ENCODE measurements at regions not wholly inside any gene's neighbourhood (a gene's known extent, or its start where the extent isn't known, plus 50 kb on each side); places are given as distances from the start of the nearest gene placed in this dataset.

DNA sequence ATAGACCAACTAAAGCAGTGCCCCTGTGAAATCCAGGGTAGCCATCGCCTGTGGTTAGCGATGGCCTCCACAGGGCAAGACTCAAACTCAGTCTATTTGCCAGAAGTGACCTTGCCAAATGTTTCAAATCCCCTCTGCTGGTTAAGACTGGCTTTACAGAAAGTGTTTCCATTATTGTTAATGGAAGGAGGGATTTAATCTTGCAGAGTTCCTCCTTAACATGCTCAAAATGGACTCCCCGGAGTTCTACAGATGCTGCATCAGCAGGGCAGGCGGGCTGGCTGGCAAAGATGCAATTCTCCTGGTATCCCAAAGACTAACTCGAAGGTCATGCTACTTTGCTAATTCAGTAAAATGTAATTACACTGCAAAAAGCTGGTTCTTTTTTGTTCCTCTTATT is 313.0 kb upstream of the SLC7A11 start:
- H3K27ac ChIP-seq (ENCODE audit: low read length): no peak overlapping the region
- H2AFZ ChIP-seq (ENCODE audit: low read length): no peak overlapping the region
- no peak for DNase-seq

DNA sequence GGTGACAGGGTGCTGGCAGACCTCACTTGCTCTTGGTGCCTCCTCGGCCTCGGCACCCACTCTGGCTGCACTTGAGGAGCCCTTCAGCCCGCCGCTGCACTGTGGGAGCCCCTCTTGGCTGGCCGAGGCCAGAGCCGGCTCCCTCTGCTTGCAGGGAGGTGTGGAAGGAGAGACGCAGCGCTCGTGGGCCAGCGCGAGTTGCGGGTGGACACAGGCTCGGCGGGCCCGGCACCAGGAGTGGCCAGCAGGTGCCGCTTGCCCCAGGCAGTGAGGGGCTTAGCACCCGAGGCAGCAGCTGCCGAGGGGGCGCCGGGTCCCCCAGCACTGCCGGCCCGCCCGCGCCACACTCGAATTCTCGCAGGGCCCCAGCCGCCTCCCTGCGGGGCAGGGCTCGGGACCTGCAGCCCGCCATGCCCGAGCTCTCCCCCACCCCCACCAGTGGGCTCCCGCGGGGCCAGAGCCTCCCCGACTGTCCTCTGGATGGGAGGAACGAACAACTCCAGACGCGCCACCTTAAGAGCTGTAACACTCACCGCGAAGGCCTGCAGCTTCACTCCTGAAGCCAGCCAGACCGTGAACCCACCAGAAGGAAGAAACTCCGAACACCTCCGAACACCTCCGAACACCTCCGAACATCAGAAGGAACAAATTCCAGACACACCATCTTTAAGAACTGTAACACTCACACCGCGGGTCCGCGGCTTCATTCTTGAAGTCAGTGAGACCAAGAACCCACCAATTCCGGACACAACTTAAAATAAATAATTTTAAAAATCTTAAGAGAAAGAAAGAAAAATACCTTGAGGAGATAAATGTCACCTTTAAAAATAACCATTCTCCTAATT is 311.1 kb upstream of the SLC7A11 start:
- no peak overlapping the region for H3K4me2 ChIP-seq (ENCODE audit: low read depth, low read length)
- H3K4me3 ChIP-seq (ENCODE audit: low read length): no peak overlapping the region
- no peaks in the 10 kb centered on the region for H3K79me2 ChIP-seq (ENCODE audit: low read length)
- H2AFZ ChIP-seq (ENCODE audit: low read length): no peak overlapping the region
- no peak for DNase-seq
- H3K27ac ChIP-seq (ENCODE audit: low read length): no peak overlapping the region
- no peaks in the 10 kb centered on the region for H3F3A ChIP-seq (ENCODE audit: insufficient read depth, low read length)
- TF ChIP-seq EZH2 (optimal IDR thresholded peaks at IDR 0.05; ENCODE audit: low read depth, low read length) (no peak), CTCF (IDR thresholded peaks at IDR 0.05; ENCODE audit: low read length) (no peak), EZH2phosphoT487 (IDR thresholded peaks at IDR 0.05; ENCODE audit: low read length) (no peak)
- H3K9me2 ChIP-seq (replicated peaks; ENCODE audit: insufficient read depth, low read length): no peaks in the 10 kb centered on the region
- no peaks in the 10 kb centered on the region for H3K4me1 ChIP-seq (ENCODE audit: low read length)
- no peaks in the 10 kb centered on the region for H3K36me3 ChIP-seq (replicated peaks; ENCODE audit: insufficient read depth, low read length)
- H3K27me3 ChIP-seq (replicated peaks; ENCODE audit: insufficient read depth, low read length): no peaks in the 10 kb centered on the region
- no peaks in the 10 kb centered on the region for H3K9me3 ChIP-seq (replicated peaks; ENCODE audit: insufficient read depth, low read length)
- no peaks in the 10 kb centered on the region for H4K20me1 ChIP-seq (ENCODE audit: insufficient read depth, low read length)
- H3K9ac ChIP-seq (ENCODE audit: low read length): no peak overlapping the region

More for the DNA sequence above, 313.0 kb upstream of the SLC7A11 start:
- H3K9me2 ChIP-seq (replicated peaks; ENCODE audit: insufficient read depth, low read length): no peaks in the 10 kb centered on the region
- H3K9me3 ChIP-seq (replicated peaks; ENCODE audit: insufficient read depth, low read length): no peaks in the 10 kb centered on the region
- no peaks in the 10 kb centered on the region for H3K27me3 ChIP-seq (replicated peaks; ENCODE audit: insufficient read depth, low read length)
- H3F3A ChIP-seq (ENCODE audit: insufficient read depth, low read length): no peaks in the 10 kb centered on the region
- H3K4me1 ChIP-seq (ENCODE audit: low read length): no peaks in the 10 kb centered on the region
- no peaks in the 10 kb centered on the region for H3K79me2 ChIP-seq (ENCODE audit: low read length)
- no peak overlapping the region for H3K4me3 ChIP-seq (ENCODE audit: low read length)
- H4K20me1 ChIP-seq (ENCODE audit: insufficient read depth, low read length): no peaks in the 10 kb centered on the region
- no peak for TF ChIP-seq EZH2phosphoT487 (IDR thresholded peaks at IDR 0.05; ENCODE audit: low read length)
- no peak overlapping the region for H3K4me2 ChIP-seq (ENCODE audit: low read depth, low read length)
- no peaks in the 10 kb centered on the region for H3K36me3 ChIP-seq (replicated peaks; ENCODE audit: insufficient read depth, low read length)
- no peak overlapping the region for H3K9ac ChIP-seq (ENCODE audit: low read length)

GRCh38 chr4:138542191-138542776 is 300.1 kb upstream of the SLC7A11 start:
- no peak for DNase-seq

More at GRCh38 chr4:138542191-138542776, 300.1 kb upstream of the SLC7A11 start:
- Histone ChIP-seq H3K4me2 (ENCODE audit: low read depth, low read length) (no peak overlapping the region), H4K20me1 (ENCODE audit: insufficient read depth, low read length) (no peaks in the 10 kb centered on the region), H3K4me3 (ENCODE audit: low read length) (no peak overlapping the region), H3K36me3 (replicated peaks; ENCODE audit: insufficient read depth, low read length) (no peaks in the 10 kb centered on the region), H3K27ac (ENCODE audit: low read length) (no peak overlapping the region), H3K27me3 (replicated peaks; ENCODE audit: insufficient read depth, low read length) (no peaks in the 10 kb centered on the region), H3K4me1 (ENCODE audit: low read length) (no peaks in the 10 kb centered on the region), H3F3A (ENCODE audit: insufficient read depth, low read length) (no peaks in the 10 kb centered on the region), H3K9me2 (replicated peaks; ENCODE audit: insufficient read depth, low read length) (no peaks in the 10 kb centered on the region), H2AFZ (ENCODE audit: low read length) (no peak overlapping the region), H3K9me3 (replicated peaks; ENCODE audit: insufficient read depth, low read length) (no peaks in the 10 kb centered on the region), H3K79me2 (ENCODE audit: low read length) (no peaks in the 10 kb centered on the region), H3K9ac (ENCODE audit: low read length) (no peak overlapping the region)
- TF ChIP-seq CTCF (IDR thresholded peaks at IDR 0.05; ENCODE audit: low read length) (no peak), EZH2phosphoT487 (IDR thresholded peaks at IDR 0.05; ENCODE audit: low read length) (no peak), EZH2 (optimal IDR thresholded peaks at IDR 0.05; ENCODE audit: low read depth, low read length) (no peak)
